Stomach (tissue), 4 donors: ENCODE measurements at regions not wholly inside any gene's neighbourhood (a gene's known extent, or its start where the extent isn't known, plus 50 kb on each side); places are given as distances from the start of the nearest gene placed in this dataset.

ENCODE experiments used
- POLR2A ChIP-seq, 4 donors: fragments of 450-650 bp; IDR thresholded peaks; one replicate each; pipeline ENCODE4 v1.6.1; 2016; ENCODE audit warnings: antibody characterized with exemption in 4 of 4, control low read depth in 2 of 4, mild to moderate bottlenecking in 1 of 4, moderate library complexity in 1 of 4
- TF ChIP-seq, protein P1 (sequence below), 7 experiments: fragments of 450-650 bp in 4 of 7; fragments of 200-600 bp in 3 of 7; sonication (generic) in 3 of 7; IDR thresholded peaks; one replicate each; pipeline ENCODE4 v1.5.1; 2016 to 2019; ENCODE audit warnings: antibody characterized with exemption in 7 of 7, control low read depth in 2 of 7, mild to moderate bottlenecking in 1 of 7

DNA sequence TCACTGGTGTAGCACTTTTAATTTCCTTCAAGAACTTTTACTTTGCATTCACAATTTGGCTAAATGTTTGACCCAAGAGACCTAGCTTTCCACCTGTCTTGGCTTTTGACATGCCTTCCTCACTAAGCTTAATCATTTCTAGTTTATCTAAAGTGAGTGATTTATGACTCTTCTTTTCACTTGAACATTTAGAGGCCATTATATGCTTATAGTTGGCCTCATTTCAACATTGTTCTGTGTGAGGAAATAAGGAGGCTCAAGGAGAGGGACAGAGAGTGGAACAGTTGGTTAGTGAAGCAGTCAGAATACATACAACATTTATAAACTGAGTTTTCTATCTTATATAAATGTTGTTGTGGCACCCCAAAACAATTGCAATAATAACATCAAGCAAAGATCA, 489.3 kb upstream of the CDH2 start:
- TF ChIP-seq, protein P1, sequence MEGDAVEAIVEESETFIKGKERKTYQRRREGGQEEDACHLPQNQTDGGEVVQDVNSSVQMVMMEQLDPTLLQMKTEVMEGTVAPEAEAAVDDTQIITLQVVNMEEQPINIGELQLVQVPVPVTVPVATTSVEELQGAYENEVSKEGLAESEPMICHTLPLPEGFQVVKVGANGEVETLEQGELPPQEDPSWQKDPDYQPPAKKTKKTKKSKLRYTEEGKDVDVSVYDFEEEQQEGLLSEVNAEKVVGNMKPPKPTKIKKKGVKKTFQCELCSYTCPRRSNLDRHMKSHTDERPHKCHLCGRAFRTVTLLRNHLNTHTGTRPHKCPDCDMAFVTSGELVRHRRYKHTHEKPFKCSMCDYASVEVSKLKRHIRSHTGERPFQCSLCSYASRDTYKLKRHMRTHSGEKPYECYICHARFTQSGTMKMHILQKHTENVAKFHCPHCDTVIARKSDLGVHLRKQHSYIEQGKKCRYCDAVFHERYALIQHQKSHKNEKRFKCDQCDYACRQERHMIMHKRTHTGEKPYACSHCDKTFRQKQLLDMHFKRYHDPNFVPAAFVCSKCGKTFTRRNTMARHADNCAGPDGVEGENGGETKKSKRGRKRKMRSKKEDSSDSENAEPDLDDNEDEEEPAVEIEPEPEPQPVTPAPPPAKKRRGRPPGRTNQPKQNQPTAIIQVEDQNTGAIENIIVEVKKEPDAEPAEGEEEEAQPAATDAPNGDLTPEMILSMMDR (IDR thresholded peaks at IDR 0.05) = no peak
- TF ChIP-seq POLR2A (IDR thresholded peaks at IDR 0.05) = no peak
